H1 (cell line): ENCODE measurements at regions not wholly inside any gene's neighbourhood (a gene's known extent, or its start where the extent isn't known, plus 50 kb on each side); places are given as distances from the start of the nearest gene placed in this dataset.

Experiments used
- ATF2 ChIP-seq: IDR thresholded peaks from 2 replicates; pipeline ENCODE4 v1.6.1; 2012; ENCODE audit warnings: low read length, inconsistent platforms
- CTCF ChIP-seq, 3 experiments: IDR thresholded peaks; 1 replicate in 2 of 3; 2 replicates in 1 of 3; pipeline versions ENCODE4 v1.5.1 to v1.6.1; 2011; ENCODE audit warnings: low read length in 3 of 3, mild to moderate bottlenecking in 3 of 3, inconsistent platforms in 2 of 3, low read depth in 1 of 3, moderate library complexity in 1 of 3; ENCODE audit not compliant: insufficient read depth in 1 of 3; ENCODE audit errors: control extremely low read depth in 1 of 3
- HDAC2 ChIP-seq, 2 experiments: fragments of 300-600 bp in 1 of 2; sonication (generic) in 1 of 2; IDR thresholded peaks; 2 replicates each; pipeline ENCODE4 v1.6.1; 2011 to 2012; ENCODE audit warnings: low read depth in 2 of 2, low read length in 2 of 2, mild to moderate bottlenecking in 2 of 2, moderate library complexity in 2 of 2, borderline replicate concordance in 1 of 2, inconsistent platforms in 1 of 2
- MAX ChIP-seq: IDR thresholded peaks from 2 replicates; pipeline ENCODE4 v1.6.1; 2012; ENCODE audit warnings: inconsistent platforms
- POLR2AphosphoS5 ChIP-seq: IDR thresholded peaks from 2 replicates; pipeline ENCODE4 v1.6.1; 2011; ENCODE audit warnings: low read depth, low read length
- TAF1 ChIP-seq: IDR thresholded peaks from 2 replicates; pipeline ENCODE4 v1.6.1; 2011; ENCODE audit warnings: mild to moderate bottlenecking, low read depth, low read length

GRCh38 chr2:172658945-172659344 is 76.7 kb upstream of the RAPGEF4 start:
- TF ChIP-seq CTCF (IDR thresholded peaks at IDR 0.05; ENCODE audit: control extremely low read depth in 1 of 3, insufficient read depth in 1 of 3, low read depth in 1 of 3, low read length in 3 of 3) (no peak), POLR2AphosphoS5 (no peak), MAX (no peak), TAF1 (no peak), HDAC2 (IDR thresholded peaks at IDR 0.05; ENCODE audit: borderline replicate concordance in 1 of 2, low read depth in 2 of 2, low read length in 2 of 2) (no peak), ATF2 (no peak)
